HepG2 (cell line): ENCODE measurements at regions not wholly inside any gene's neighbourhood (a gene's known extent, or its start where the extent isn't known, plus 50 kb on each side); places are given as distances from the start of the nearest gene placed in this dataset.

Experiments used
- ATAC-seq: fragments of 200-7000 bp; cut with Tn5 transposase; 3 replicates; pipeline ENCODE4 v1.9.1; 2020; ENCODE audit warnings: mild to moderate bottlenecking, moderate library complexity
- BruUV-seq: library from RNA; stranded (reverse); fragments of 400-500 nt; replicated peaks from 2 replicates; lab custom pipeline; 2021; lab: Mats Ljungman, UMichigan
- CTCF ChIA-PET: fragments of 300-600 bp; formaldehyde crosslinking; extraction: SDS; loops from one replicate; lab custom pipeline; 2021; ENCODE audit warnings: low total read pairs, inconsistent platforms, low intra/inter-chr PET ratio; lab: Yijun Ruan, JAX
- POLR2A ChIA-PET: fragments of 350-600 bp; sonication (Branson Sonifier 250); formaldehyde crosslinking; loops from one replicate; lab custom pipeline; 2020; ENCODE audit warnings: antibody characterized with exemption, inconsistent platforms; lab: Yijun Ruan, JAX
- DNase-seq: peaks from one replicate; pipeline ENCODE4 v3.0.0-alpha.2; 2015; ENCODE audit warnings: low spot score
- FAIRE-seq: peaks from 3 replicates; lab custom pipeline; 2011; peaks lifted over from hg19 to GRCh38; lab: Jason Lieb, UNC
- H2AFZ ChIP-seq: one replicate; pipeline ENCODE4 v1.6.1; 2011; ENCODE audit warnings: low read length, inconsistent platforms
- H3K27ac ChIP-seq: fragments of 300-600 bp; 3 replicates; pipeline ENCODE4 v1.8.0; 2011; ENCODE audit warnings: mixed run types, mild to moderate bottlenecking, mixed read lengths, low read length, inconsistent platforms; ENCODE audit not compliant: insufficient read depth; ENCODE audit errors: extremely low read length
- H3K27me3 ChIP-seq, 2 experiments: fragments of 200-600 bp in 1 of 2; 2 replicates in 1 of 2; 3 replicates in 1 of 2; pipeline versions ENCODE4 v1.6.0 to v1.8.0; 2011; ENCODE audit warnings: low read length in 2 of 2, mild to moderate bottlenecking in 2 of 2, moderate library complexity in 2 of 2, inconsistent platforms in 1 of 2; ENCODE audit not compliant: insufficient read depth in 2 of 2, control insufficient read depth in 1 of 2
- H3K36me3 ChIP-seq, 2 experiments: fragments of 200-600 bp in 1 of 2; replicated peaks in 1 of 2; 2 replicates in 1 of 2; 3 replicates in 1 of 2; pipeline versions ENCODE4 v1.5.1 to v1.8.0; 2011; ENCODE audit warnings: low read length in 2 of 2, inconsistent platforms in 1 of 2; ENCODE audit not compliant: insufficient read depth in 2 of 2, control insufficient read depth in 1 of 2
- H3K4me1 ChIP-seq: 2 replicates; pipeline ENCODE4 v1.5.1; 2012; ENCODE audit warnings: low read length, inconsistent platforms; ENCODE audit not compliant: insufficient read depth
- H3K4me2 ChIP-seq: 2 replicates; pipeline ENCODE4 v1.6.0; 2011; ENCODE audit warnings: low read depth, low read length, inconsistent platforms
- H3K4me3 ChIP-seq, 3 experiments: fragments of 200-600 bp in 1 of 3; sonication (generic), shearing (Covaris generic) in 1 of 3; replicated peaks in 1 of 3; 2 replicates each; pipeline ENCODE4 v1.5.1; 2011 to 2016; ENCODE audit warnings: low read length in 3 of 3, inconsistent platforms in 2 of 3, low read depth in 2 of 3, mild to moderate bottlenecking in 2 of 3, control low read depth in 1 of 3, mixed read lengths in 1 of 3; ENCODE audit not compliant: insufficient read depth in 1 of 3
- H3K79me2 ChIP-seq: one replicate; pipeline ENCODE4 v1.6.1; 2011; ENCODE audit warnings: low read length, inconsistent platforms; ENCODE audit not compliant: insufficient read depth
- H3K9ac ChIP-seq: 2 replicates; pipeline ENCODE4 v1.6.0; 2011; ENCODE audit warnings: mild to moderate bottlenecking, low read depth, low read length, inconsistent platforms; ENCODE audit not compliant: insufficient read depth
- H3K9me3 ChIP-seq: 2 replicates; pipeline ENCODE4 v1.5.1; 2012; ENCODE audit warnings: mild to moderate bottlenecking, low read length
- H4K20me1 ChIP-seq: 2 replicates; pipeline ENCODE4 v1.6.0; 2011; ENCODE audit warnings: inconsistent platforms, mild to moderate bottlenecking, low read length, moderate library complexity; ENCODE audit not compliant: insufficient read depth
- HDAC6 ChIP-seq: fragments of 200-600 bp; sonication (generic); IDR thresholded peaks from 2 replicates; pipeline ENCODE4 v1.7.0; 2017; ENCODE audit warnings: mild to moderate bottlenecking, antibody characterized with exemption, low read length, low read depth
- ISL2 ChIP-seq: sonication (generic); formaldehyde crosslinking; IDR thresholded peaks from 2 replicates; pipeline ENCODE4 v1.5.0; 2020; ENCODE audit warnings: missing genetic modification reagents
- MIER2 ChIP-seq: IDR thresholded peaks from 2 replicates; pipeline ENCODE4 v1.6.1; 2016; ENCODE audit warnings: missing biosample characterization, missing genetic modification reagents
- NR2F2 ChIP-seq: IDR thresholded peaks from 2 replicates; pipeline ENCODE4 v1.6.1; 2012; ENCODE audit warnings: low read depth, inconsistent platforms, borderline replicate concordance
- PHF5A ChIP-seq: IDR thresholded peaks from one replicate; pipeline ENCODE4 v1.6.1; 2018; ENCODE audit warnings: low read depth, missing genetic modification reagents; ENCODE audit not compliant: unreplicated experiment
- PRMT3 ChIP-seq: sonication (generic); formaldehyde crosslinking; IDR thresholded peaks from 2 replicates; pipeline ENCODE4 v1.8.1; 2022; ENCODE audit warnings: low read depth, mild to moderate bottlenecking, moderate library complexity, missing genetic modification reagents, borderline replicate concordance
- RARA ChIP-seq: IDR thresholded peaks from 2 replicates; pipeline ENCODE4 v1.6.1; 2016; ENCODE audit warnings: missing genetic modification reagents, missing compliant biosample characterization
- TBL1XR1 ChIP-seq: fragments of 150-350 bp; IDR thresholded peaks from 2 replicates; pipeline ENCODE4 v1.6.1; 2014; ENCODE audit warnings: borderline replicate concordance, low read length; ENCODE audit not compliant: partially characterized antibody
- ZFP82 ChIP-seq: sonication (generic); formaldehyde crosslinking; IDR thresholded peaks from 2 replicates; pipeline ENCODE4 v1.5.1; 2020; ENCODE audit warnings: mild to moderate bottlenecking, missing genetic modification reagents, borderline replicate concordance
- ZNF501 ChIP-seq: sonication (generic); formaldehyde crosslinking; IDR thresholded peaks from 2 replicates; pipeline ENCODE4 v1.5.1; 2020; ENCODE audit warnings: mild to moderate bottlenecking, moderate library complexity, missing genetic modification reagents
- ZNF672 ChIP-seq: sonication (generic); formaldehyde crosslinking; IDR thresholded peaks from 2 replicates; pipeline ENCODE4 v1.8.1; 2022; ENCODE audit warnings: missing genetic modification reagents
- WGBS: methylation state at CpG from one replicate; pipeline ENCODE4 v1.1.6; 2017; ENCODE audit warnings: low lambda C conversion rate; 5-methylcytosine and 5-hydroxymethylcytosine counted together
- in situ Hi-C: cut with HindIII; loops from 2 replicates; pipeline ENCODE4 v1.10.0; 2017; ENCODE audit warnings: low pct_unique_long_range_greater_than_20kb; ENCODE audit not compliant: extremely low pct_ligation_motif_present
- intact Hi-C: fragments of 100-400 bp; cut with micrococcal nuclease; formaldehyde crosslinking; loops from one replicate; pipeline ENCODE4 v1.10.0; 2022; ENCODE audit not compliant: unreplicated experiment
- TF ChIP-seq, protein P1 (sequence below): sonication (generic); formaldehyde crosslinking; IDR thresholded peaks from 2 replicates; pipeline ENCODE4 v1.4.0; 2020; ENCODE audit warnings: missing genetic modification reagents, borderline replicate concordance
- TF ChIP-seq, protein P2 (sequence below): sonication (generic); formaldehyde crosslinking; IDR thresholded peaks from 2 replicates; pipeline ENCODE4 v1.4.0; 2020; ENCODE audit warnings: mild to moderate bottlenecking, missing genetic modification reagents, borderline replicate concordance
- TF ChIP-seq, protein P3 (sequence below): sonication (generic); formaldehyde crosslinking; IDR thresholded peaks from 2 replicates; pipeline ENCODE4 v1.4.0; 2020; ENCODE audit warnings: missing genetic modification reagents, borderline replicate concordance

DNA sequence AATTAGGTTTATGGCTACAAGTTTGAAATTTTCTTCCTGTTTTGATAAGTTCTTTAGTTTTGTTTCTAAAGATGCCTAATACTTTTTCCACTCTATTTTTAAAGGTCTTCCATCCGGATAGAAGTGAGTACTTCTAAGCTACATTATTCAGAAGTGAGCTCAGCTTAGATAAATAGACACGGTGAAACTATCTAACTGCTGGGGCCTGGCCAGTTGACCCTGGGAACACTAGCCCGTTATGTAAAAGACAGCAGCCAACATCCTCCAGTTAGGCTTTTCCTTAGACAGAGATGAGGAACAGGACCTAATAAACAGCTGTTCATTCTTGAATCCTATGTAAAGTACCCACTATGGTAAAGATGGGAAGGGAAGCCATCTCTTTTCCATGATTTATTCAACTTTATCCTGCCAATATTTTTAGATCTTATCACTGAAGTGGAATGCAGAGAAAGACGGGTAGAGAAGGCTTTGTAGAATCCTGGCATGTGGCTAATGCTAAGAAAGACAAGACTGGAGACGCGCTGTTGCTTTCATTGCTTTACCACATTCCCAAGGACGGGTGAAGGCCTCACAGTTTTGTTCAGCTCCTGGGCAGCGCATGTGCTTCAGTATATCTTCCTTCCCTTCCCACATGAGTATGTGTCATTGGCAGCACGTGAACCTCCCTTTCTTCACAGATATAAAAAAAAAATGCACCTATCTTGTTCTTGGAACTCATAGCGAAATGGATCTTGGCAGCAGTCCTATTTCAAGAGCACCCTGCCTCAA lies 340.0 kb upstream of the MEOX2 start:
- no peaks in the 10 kb centered on the region for H3K79me2 ChIP-seq
- ChIA-PET CTCF (no interaction called here), POLR2A (no interaction called here)
- no peaks in the 10 kb centered on the region; the same call in 1 of the 2 replicates for H3K9me3 ChIP-seq
- no peak overlapping the region for H3K4me3 ChIP-seq
- no peak overlapping the region for H2AFZ ChIP-seq
- WGBS: 29% methylated on average over 10 of the region's 10 CpGs
- H3K27ac ChIP-seq: no peak overlapping the region
- FAIRE-seq (no peak), ATAC-seq (no peak), DNase-seq (no peak)
- H3K4me2 ChIP-seq: no peak overlapping the region
- H4K20me1 ChIP-seq: no peaks in the 10 kb centered on the region
- in situ Hi-C loops: no loop called here
- TF ChIP-seq RARA (CRISPR knock-in tag) (no peak), PHF5A (CRISPR knock-in tag) (no peak), HDAC6 (no peak), ZNF672 (CRISPR knock-in tag) (no peak), NR2F2 (no peak), MIER2 (CRISPR knock-in tag) (no peak), PRMT3 (CRISPR knock-in tag) (no peak), TBL1XR1 (no peak), ZNF501 (CRISPR knock-in tag) (no peak), ISL2 (CRISPR knock-in tag) (no peak), ZFP82 (CRISPR knock-in tag) (no peak)
- TF ChIP-seq, protein P1, sequence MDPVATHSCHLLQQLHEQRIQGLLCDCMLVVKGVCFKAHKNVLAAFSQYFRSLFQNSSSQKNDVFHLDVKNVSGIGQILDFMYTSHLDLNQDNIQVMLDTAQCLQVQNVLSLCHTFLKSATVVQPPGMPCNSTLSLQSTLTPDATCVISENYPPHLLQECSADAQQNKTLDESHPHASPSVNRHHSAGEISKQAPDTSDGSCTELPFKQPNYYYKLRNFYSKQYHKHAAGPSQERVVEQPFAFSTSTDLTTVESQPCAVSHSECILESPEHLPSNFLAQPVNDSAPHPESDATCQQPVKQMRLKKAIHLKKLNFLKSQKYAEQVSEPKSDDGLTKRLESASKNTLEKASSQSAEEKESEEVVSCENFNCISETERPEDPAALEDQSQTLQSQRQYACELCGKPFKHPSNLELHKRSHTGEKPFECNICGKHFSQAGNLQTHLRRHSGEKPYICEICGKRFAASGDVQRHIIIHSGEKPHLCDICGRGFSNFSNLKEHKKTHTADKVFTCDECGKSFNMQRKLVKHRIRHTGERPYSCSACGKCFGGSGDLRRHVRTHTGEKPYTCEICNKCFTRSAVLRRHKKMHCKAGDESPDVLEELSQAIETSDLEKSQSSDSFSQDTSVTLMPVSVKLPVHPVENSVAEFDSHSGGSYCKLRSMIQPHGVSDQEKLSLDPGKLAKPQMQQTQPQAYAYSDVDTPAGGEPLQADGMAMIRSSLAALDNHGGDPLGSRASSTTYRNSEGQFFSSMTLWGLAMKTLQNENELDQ (CRISPR knock-in tag): no peak
- TF ChIP-seq, protein P2, sequence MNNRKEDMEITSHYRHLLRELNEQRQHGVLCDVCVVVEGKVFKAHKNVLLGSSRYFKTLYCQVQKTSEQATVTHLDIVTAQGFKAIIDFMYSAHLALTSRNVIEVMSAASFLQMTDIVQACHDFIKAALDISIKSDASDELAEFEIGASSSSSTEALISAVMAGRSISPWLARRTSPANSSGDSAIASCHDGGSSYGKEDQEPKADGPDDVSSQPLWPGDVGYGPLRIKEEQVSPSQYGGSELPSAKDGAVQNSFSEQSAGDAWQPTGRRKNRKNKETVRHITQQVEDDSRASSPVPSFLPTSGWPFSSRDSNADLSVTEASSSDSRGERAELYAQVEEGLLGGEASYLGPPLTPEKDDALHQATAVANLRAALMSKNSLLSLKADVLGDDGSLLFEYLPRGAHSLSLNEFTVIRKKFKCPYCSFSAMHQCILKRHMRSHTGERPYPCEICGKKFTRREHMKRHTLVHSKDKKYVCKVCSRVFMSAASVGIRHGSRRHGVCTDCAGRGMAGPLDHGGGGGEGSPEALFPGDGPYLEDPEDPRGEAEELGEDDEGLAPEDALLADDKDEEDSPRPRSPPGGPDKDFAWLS (CRISPR knock-in tag): no peak
- TF ChIP-seq, protein P3, sequence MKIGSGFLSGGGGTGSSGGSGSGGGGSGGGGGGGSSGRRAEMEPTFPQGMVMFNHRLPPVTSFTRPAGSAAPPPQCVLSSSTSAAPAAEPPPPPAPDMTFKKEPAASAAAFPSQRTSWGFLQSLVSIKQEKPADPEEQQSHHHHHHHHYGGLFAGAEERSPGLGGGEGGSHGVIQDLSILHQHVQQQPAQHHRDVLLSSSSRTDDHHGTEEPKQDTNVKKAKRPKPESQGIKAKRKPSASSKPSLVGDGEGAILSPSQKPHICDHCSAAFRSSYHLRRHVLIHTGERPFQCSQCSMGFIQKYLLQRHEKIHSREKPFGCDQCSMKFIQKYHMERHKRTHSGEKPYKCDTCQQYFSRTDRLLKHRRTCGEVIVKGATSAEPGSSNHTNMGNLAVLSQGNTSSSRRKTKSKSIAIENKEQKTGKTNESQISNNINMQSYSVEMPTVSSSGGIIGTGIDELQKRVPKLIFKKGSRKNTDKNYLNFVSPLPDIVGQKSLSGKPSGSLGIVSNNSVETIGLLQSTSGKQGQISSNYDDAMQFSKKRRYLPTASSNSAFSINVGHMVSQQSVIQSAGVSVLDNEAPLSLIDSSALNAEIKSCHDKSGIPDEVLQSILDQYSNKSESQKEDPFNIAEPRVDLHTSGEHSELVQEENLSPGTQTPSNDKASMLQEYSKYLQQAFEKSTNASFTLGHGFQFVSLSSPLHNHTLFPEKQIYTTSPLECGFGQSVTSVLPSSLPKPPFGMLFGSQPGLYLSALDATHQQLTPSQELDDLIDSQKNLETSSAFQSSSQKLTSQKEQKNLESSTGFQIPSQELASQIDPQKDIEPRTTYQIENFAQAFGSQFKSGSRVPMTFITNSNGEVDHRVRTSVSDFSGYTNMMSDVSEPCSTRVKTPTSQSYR (CRISPR knock-in tag): no peak
- intact Hi-C loops: no loop called here
- no peak overlapping the region for H3K9ac ChIP-seq
- no TSS peak for BruUV-seq
- no peaks in the 10 kb centered on the region for H3K4me1 ChIP-seq
- H3K36me3 ChIP-seq: no peaks in the 10 kb centered on the region
- no peaks in the 10 kb centered on the region for H3K27me3 ChIP-seq
